Type B pancreatic cell (in vitro differentiated cells): ENCODE measurements at regions not wholly inside any gene's neighbourhood (a gene's known extent, or its start where the extent isn't known, plus 50 kb on each side); places are given as distances from the start of the nearest gene placed in this dataset.

Experiments
- DNase-seq: peaks from one replicate; pipeline ENCODE4 v3.0.0; 2021; ENCODE audit warnings: mixed read lengths; ENCODE audit not compliant: unreplicated experiment; ENCODE audit errors: extremely low spot score
- H3K27ac Mint-ChIP-seq: 2 replicates; pipeline ENCODE4 v1.8.0; 2021; ENCODE audit warnings: mild to moderate bottlenecking, mixed read lengths
- H3K27me3 Mint-ChIP-seq: 2 replicates; pipeline ENCODE4 v1.8.0; 2021; ENCODE audit warnings: mixed read lengths
- H3K36me3 Mint-ChIP-seq: 2 replicates; pipeline ENCODE4 v1.8.0; 2021; ENCODE audit warnings: mixed read lengths
- H3K4me1 Mint-ChIP-seq: one replicate; pipeline ENCODE4 v1.8.0; 2021; ENCODE audit warnings: mixed read lengths; ENCODE audit not compliant: unreplicated experiment
- H3K4me3 Mint-ChIP-seq: 2 replicates; pipeline ENCODE4 v1.8.0; 2021; ENCODE audit warnings: mild to moderate bottlenecking, mixed read lengths
- H3K9me3 Mint-ChIP-seq: 2 replicates; pipeline ENCODE4 v1.8.0; 2021; ENCODE audit warnings: mixed read lengths
- CTCF ChIP-seq: fragments of 200-600 bp; sonication (generic); conservative IDR thresholded peaks from 2 replicates; pipeline ENCODE4 v1.5.0; 2021; ENCODE audit warnings: antibody characterized with exemption, mild to moderate bottlenecking

DNA sequence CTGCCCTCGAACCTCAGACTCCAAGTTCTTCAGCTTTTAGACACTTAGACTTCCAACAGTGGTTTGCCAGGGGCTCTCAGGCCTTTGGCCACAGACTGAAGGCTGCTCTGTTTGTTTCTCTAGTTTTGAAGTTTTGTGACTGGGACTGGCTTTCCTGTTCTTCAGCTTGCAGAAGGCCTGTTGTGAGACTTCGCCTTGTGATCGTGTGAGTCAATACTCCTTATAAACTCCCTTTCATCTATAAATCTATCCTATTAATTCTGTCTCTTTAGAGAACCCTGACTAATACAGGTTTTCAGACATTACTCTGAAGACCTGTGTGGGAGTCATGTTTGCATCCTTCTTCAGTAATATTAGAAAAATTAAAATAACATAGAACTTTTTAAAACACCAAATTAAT, 289.1 kb downstream of the RMST start:
- TF ChIP-seq CTCF = no peak
- DNase-seq = no peak
- Mint-ChIP-seq H3K27ac (no peak overlapping the region), H3K36me3 (no peaks in the 10 kb centered on the region), H3K27me3 (peaks cover 2% of the 10 kb centered on the region), H3K4me1 (peaks cover 13% of the 10 kb centered on the region), H3K9me3 (peaks cover 7% of the 10 kb centered on the region), H3K4me3 (no peak overlapping the region)

GRCh38 chr12:97752129-97752528, 289.5 kb downstream of the RMST start:
- Mint-ChIP-seq H3K4me3 (no peak overlapping the region), H3K36me3 (no peaks in the 10 kb centered on the region), H3K4me1 (peaks cover 13% of the 10 kb centered on the region), H3K27me3 (peaks cover under 1% of the 10 kb centered on the region), H3K27ac (no peak overlapping the region), H3K9me3 (peaks cover 7% of the 10 kb centered on the region)
- TF ChIP-seq CTCF = no peak
- DNase-seq = no peak

GRCh38 chr12:97753332-97753731, 290.7 kb downstream of the RMST start:
- Mint-ChIP-seq H3K4me1 (peaks cover 22% of the 10 kb centered on the region), H3K27me3 (no peaks in the 10 kb centered on the region), H3K9me3 (peaks cover 13% of the 10 kb centered on the region), H3K27ac (no peak overlapping the region), H3K36me3 (no peaks in the 10 kb centered on the region), H3K4me3 (no peak overlapping the region)
- no peak for TF ChIP-seq CTCF
- no peak for DNase-seq

DNA sequence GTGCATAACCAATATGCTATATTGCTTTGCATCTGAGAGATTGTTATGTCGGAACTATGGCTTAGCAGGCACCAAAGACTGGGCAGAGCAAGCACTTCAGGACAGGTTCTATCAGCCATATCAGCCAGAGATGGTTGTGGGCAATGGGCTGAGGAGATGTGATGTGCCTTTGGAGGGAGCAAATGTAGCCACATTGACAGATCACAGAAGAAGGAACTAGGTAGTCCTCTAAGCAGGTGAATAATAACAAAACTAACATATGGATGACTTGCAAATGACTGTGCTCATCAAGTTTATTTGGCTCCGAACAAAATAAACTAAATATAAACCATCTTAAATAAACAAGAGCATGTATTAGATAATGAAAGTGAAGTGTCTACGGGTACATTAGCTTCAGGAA, 291.7 kb downstream of the RMST start:
- no peaks in the 10 kb centered on the region for H3K36me3 Mint-ChIP-seq
- peaks cover 13% of the 10 kb centered on the region for H3K9me3 Mint-ChIP-seq
- TF ChIP-seq CTCF = no peak
- peaks cover 22% of the 10 kb centered on the region for H3K4me1 Mint-ChIP-seq
- no peak overlapping the region for H3K4me3 Mint-ChIP-seq
- DNase-seq = no peak
- H3K27ac Mint-ChIP-seq = no peak overlapping the region
- no peaks in the 10 kb centered on the region for H3K27me3 Mint-ChIP-seq

DNA sequence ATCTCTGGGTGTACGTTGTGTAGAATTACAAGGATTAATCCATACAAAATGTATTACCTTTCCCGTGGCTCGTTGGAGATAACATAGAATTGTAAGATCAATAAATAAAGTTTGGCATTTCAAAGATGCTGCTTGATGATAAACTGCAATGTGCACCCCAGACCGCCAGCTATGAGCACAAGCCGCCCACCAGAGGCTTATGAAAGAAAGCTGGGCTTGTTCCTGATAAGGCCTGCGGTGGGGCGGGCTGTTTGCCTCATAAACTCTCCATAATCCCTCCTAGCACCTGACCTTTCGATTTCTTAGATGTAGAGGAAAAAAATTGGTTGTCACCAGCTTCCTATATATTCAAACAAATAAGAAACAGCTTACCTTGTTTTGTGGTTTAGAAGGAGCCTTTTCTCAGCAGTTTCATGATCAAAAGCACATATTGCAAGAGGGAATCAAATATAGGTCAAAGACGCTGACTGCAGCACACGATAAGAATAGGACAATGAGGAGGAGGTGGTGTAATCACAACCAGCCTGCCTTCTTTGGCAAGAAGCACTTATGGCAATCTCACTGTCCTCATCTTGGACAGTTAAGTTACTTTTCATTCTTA, 293.6 kb downstream of the RMST start:
- peaks cover 13% of the 10 kb centered on the region for H3K9me3 Mint-ChIP-seq
- no peak overlapping the region for H3K4me3 Mint-ChIP-seq
- H3K27me3 Mint-ChIP-seq = no peaks in the 10 kb centered on the region
- H3K36me3 Mint-ChIP-seq = no peaks in the 10 kb centered on the region
- no peak for TF ChIP-seq CTCF
- H3K27ac Mint-ChIP-seq = peak overlapping the region; percentile 26
- H3K4me1 Mint-ChIP-seq = peaks cover 22% of the 10 kb centered on the region
- DNase-seq = no peak

DNA sequence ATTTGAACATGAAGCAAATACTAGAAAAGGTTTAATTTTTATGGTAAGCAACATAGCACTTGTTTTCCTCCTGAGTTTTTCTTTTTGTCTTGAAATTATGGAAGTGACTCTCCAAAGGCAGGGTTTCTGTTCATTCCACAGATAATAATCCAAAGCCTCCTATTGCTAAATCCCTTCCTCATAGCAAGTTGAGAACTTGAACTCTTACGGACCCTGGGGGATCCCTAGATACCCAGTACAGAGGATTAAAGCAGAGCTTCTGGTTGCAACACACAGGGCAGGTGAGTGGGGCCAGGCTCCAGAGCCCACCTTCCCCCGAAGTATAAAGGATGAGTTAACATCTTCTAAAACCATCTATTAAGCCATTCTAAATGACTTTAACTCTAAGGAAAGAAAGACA, 294.1 kb downstream of the RMST start:
- H3K36me3 Mint-ChIP-seq = no peaks in the 10 kb centered on the region
- no peak for DNase-seq
- no peak overlapping the region for H3K4me3 Mint-ChIP-seq
- no peak for TF ChIP-seq CTCF
- H3K4me1 Mint-ChIP-seq = peaks cover 22% of the 10 kb centered on the region
- H3K27ac Mint-ChIP-seq = no peak overlapping the region
- H3K27me3 Mint-ChIP-seq = no peaks in the 10 kb centered on the region
- H3K9me3 Mint-ChIP-seq = peaks cover 13% of the 10 kb centered on the region
